Transverse colon (tissue), 4 donors: ENCODE measurements at regions not wholly inside any gene's neighbourhood (a gene's known extent, or its start where the extent isn't known, plus 50 kb on each side); places are given as distances from the start of the nearest gene placed in this dataset.
"Not testable (repeated sequence)": the region's sequence is repeated elsewhere in the genome, so short reads cannot be mapped to it uniquely, and the experiment has no call there.

Source experiments
- DNase-seq: peaks from one replicate; pipeline ENCODE4 v3.0.0-alpha.2; 2019
- H3K27ac ChIP-seq, 4 donors: fragments of 200-600 bp; sonication (generic); 2 replicates each; pipeline ENCODE4 v1.5.1; 2016 to 2018; ENCODE audit warnings: inconsistent platforms in 4 of 4
- H3K27me3 ChIP-seq: fragments of 200-600 bp; sonication (generic); 2 replicates; pipeline ENCODE4 v1.5.1; 2017; ENCODE audit warnings: inconsistent platforms
- H3K36me3 ChIP-seq, 4 donors: fragments of 200-600 bp; sonication (generic); 2 replicates each; pipeline ENCODE4 v1.5.1; 2017 to 2019; ENCODE audit warnings: inconsistent platforms in 4 of 4
- H3K4me1 ChIP-seq, 4 donors: fragments of 200-600 bp; sonication (generic); 2 replicates each; pipeline ENCODE4 v1.5.1; 2017 to 2020; ENCODE audit warnings: inconsistent platforms in 4 of 4
- H3K4me3 ChIP-seq, 4 donors: fragments of 200-600 bp; sonication (generic); 1 replicate in 1 of 4; 2 replicates in 3 of 4; pipeline versions ENCODE4 v1.5.1 to v1.6.1; 2017 to 2019; ENCODE audit warnings: inconsistent platforms in 4 of 4
- H3K9me3 ChIP-seq, 2 donors: fragments of 200-600 bp; sonication (generic); 2 replicates each; pipeline ENCODE4 v1.5.1; 2017 to 2019; ENCODE audit warnings: inconsistent platforms in 2 of 2
- EP300 ChIP-seq: sonication (generic); formaldehyde crosslinking; IDR thresholded peaks from one replicate; pipeline ENCODE4 v1.6.1; 2017; ENCODE audit warnings: antibody characterized with exemption, low read depth
- POLR2A ChIP-seq: fragments of 450-650 bp; IDR thresholded peaks from one replicate; pipeline ENCODE4 v1.6.1; 2016; ENCODE audit warnings: antibody characterized with exemption, mild to moderate bottlenecking, moderate library complexity
- POLR2AphosphoS5 ChIP-seq, 3 donors: sonication (generic); formaldehyde crosslinking; IDR thresholded peaks; one replicate each; pipeline ENCODE4 v1.6.1; 2016; ENCODE audit warnings: antibody characterized with exemption in 3 of 3
- WGBS, 2 donors: methylation state at CpG; one replicate each; pipeline ENCODE4 v1.1.5; 2018; ENCODE audit warnings: low coverage in 1 of 2; 5-methylcytosine and 5-hydroxymethylcytosine counted together
- in situ Hi-C, 4 donors: fragments of 200-750 bp; cut with MboI; loops; one replicate each; pipeline versions ENCODE4 v1.15.0 to v1.15.1; 2017; ENCODE audit warnings: low sequenced_read_pairs in 3 of 4, low pct_ligation_motif_present in 1 of 4, low pct_unique_long_range_greater_than_20kb in 1 of 4
- intact Hi-C: fragments of 100-400 bp; cut with DNase I; formaldehyde crosslinking; loops from one replicate; pipeline ENCODE4 v1.15.1; 2023; ENCODE audit warnings: low total_unique reads
- TF ChIP-seq, protein P1 (sequence below), 5 experiments: fragments of 200-600 bp in 3 of 5; fragments of 450-650 bp in 2 of 5; sonication (generic) in 3 of 5; IDR thresholded peaks; 1 replicate in 2 of 5; 2 replicates in 3 of 5; pipeline ENCODE4 v1.5.1; 2016 to 2017; ENCODE audit warnings: antibody characterized with exemption in 5 of 5, inconsistent platforms in 3 of 5, mild to moderate bottlenecking in 2 of 5, moderate library complexity in 1 of 5

DNA sequence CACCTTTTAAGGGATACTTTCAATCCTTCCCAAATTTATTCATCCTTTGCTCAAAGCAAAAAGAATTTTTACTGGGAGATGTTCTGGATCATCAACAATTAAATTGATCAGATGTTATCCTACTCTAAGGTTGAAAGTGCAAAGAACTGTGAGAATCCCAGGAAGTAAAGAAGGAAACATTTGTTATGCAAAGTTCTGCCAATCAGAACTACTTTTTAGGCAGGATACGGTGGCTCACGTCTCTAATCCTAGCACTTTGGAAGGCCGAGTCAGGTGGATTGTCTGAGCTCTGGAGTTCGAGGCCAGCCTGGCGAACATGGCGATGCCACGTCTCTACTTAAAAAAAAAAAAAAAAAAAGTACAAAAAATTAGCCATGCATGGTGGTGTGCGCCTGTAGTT, 882.3 kb downstream of the DIAPH3 start:
- intact Hi-C loops = no loop called here
- Histone ChIP-seq H3K9me3 (no peaks in the 10 kb centered on the region), H3K27ac (no peak overlapping the region), H3K27me3 (no peaks in the 10 kb centered on the region), H3K36me3 (no peaks in the 10 kb centered on the region), H3K4me1 (no peaks in the 10 kb centered on the region), H3K4me3 (no peak overlapping the region)
- DNase-seq = no peak
- 90 to 93% methylated on average over 4 to 8 of the region's 8 CpGs for WGBS, 2 donors
- in situ Hi-C loops = no loop called here
- TF ChIP-seq, protein P1, sequence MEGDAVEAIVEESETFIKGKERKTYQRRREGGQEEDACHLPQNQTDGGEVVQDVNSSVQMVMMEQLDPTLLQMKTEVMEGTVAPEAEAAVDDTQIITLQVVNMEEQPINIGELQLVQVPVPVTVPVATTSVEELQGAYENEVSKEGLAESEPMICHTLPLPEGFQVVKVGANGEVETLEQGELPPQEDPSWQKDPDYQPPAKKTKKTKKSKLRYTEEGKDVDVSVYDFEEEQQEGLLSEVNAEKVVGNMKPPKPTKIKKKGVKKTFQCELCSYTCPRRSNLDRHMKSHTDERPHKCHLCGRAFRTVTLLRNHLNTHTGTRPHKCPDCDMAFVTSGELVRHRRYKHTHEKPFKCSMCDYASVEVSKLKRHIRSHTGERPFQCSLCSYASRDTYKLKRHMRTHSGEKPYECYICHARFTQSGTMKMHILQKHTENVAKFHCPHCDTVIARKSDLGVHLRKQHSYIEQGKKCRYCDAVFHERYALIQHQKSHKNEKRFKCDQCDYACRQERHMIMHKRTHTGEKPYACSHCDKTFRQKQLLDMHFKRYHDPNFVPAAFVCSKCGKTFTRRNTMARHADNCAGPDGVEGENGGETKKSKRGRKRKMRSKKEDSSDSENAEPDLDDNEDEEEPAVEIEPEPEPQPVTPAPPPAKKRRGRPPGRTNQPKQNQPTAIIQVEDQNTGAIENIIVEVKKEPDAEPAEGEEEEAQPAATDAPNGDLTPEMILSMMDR (IDR thresholded peaks at IDR 0.05) = no peak
- TF ChIP-seq POLR2A = no peak
- no peak for TF ChIP-seq POLR2AphosphoS5 (IDR thresholded peaks at IDR 0.05)
- TF ChIP-seq EP300 = no peak

DNA sequence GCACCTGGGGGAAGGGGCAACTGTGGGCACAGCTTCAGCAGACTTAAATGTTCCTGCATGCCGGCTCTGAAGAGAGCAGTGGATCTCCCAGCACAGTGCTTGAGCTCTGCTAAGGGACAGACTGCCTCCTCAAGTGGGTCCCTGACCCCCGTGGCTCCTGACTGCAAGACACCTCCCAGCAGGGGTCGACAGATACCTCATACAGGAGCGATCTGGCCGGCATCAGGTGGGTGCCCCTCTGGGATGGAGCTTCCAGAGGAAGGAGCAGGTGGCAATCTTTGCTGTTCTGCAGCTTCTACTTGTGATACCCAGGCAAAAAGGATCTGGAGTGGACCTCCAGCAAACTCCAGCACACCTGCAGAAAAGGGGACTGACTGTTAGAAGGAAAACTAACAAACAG, 871.5 kb downstream of the DIAPH3 start:
- H3K4me3 ChIP-seq, in situ Hi-C loops, H3K27me3 ChIP-seq, H3K9me3 ChIP-seq, intact Hi-C loops, H3K36me3 ChIP-seq, H3K27ac ChIP-seq, H3K4me1 ChIP-seq, DNase-seq: not testable (repeated sequence)
- WGBS, 2 donors = 81% methylated on average over 5 of the region's 5 CpGs; no CpG with 5 or more reads in 1 of the 2 donors

GRCh38 chr13:59299584-59299983, 864.1 kb downstream of the DIAPH3 start:
- TF ChIP-seq, protein P1 (IDR thresholded peaks at IDR 0.05) = no peak
- no peak for TF ChIP-seq POLR2A
- TF ChIP-seq POLR2AphosphoS5 (IDR thresholded peaks at IDR 0.05) = no peak
- TF ChIP-seq EP300 = no peak
- WGBS, 2 donors = 67% methylated on average over 1 of the region's 1 CpG; no CpG with 5 or more reads in 1 of the 2 donors
- no peak overlapping the region for H3K27ac ChIP-seq
- intact Hi-C loops (no loop called here), in situ Hi-C loops (no loop called here)
- no peaks in the 10 kb centered on the region for H3K9me3 ChIP-seq
- DNase-seq = no peak
- no peaks in the 10 kb centered on the region for H3K27me3 ChIP-seq
- no peak overlapping the region for H3K4me3 ChIP-seq
- H3K4me1 ChIP-seq = no peaks in the 10 kb centered on the region
- no peaks in the 10 kb centered on the region for H3K36me3 ChIP-seq

GRCh38 chr13:59300355-59301173, 863.2 kb downstream of the DIAPH3 start:
- intact Hi-C loops = no loop called here
- no peak overlapping the region for H3K4me3 ChIP-seq
- WGBS, 2 donors = 84 to 91% methylated on average over 8 to 9 of the region's 9 CpGs
- in situ Hi-C loops = no loop called here
- TF ChIP-seq EP300 (no peak), POLR2A (no peak), POLR2AphosphoS5 (IDR thresholded peaks at IDR 0.05) (no peak)
- TF ChIP-seq, protein P1 (IDR thresholded peaks at IDR 0.05) = no peak
- H3K4me1 ChIP-seq = no peaks in the 10 kb centered on the region
- H3K27ac ChIP-seq = no peak overlapping the region
- no peak for DNase-seq
- no peaks in the 10 kb centered on the region for H3K9me3 ChIP-seq
- no peaks in the 10 kb centered on the region for H3K27me3 ChIP-seq
- no peaks in the 10 kb centered on the region for H3K36me3 ChIP-seq

GRCh38 chr13:59301174-59301567, 862.6 kb downstream of the DIAPH3 start:
- in situ Hi-C loops = no loop called here
- intact Hi-C loops = no loop called here
- H3K4me1 ChIP-seq = no peaks in the 10 kb centered on the region
- H3K4me3 ChIP-seq = no peak overlapping the region
- TF ChIP-seq, protein P1 (IDR thresholded peaks at IDR 0.05) = no peak
- TF ChIP-seq EP300 = no peak
- no peak for TF ChIP-seq POLR2AphosphoS5 (IDR thresholded peaks at IDR 0.05)
- no peak for TF ChIP-seq POLR2A
- WGBS, 2 donors = 40 to 41% methylated on average over 2 of the region's 2 CpGs
- no peaks in the 10 kb centered on the region for H3K27me3 ChIP-seq
- no peaks in the 10 kb centered on the region for H3K9me3 ChIP-seq
- DNase-seq = no peak
- H3K27ac ChIP-seq = no peak overlapping the region
- no peaks in the 10 kb centered on the region for H3K36me3 ChIP-seq
